OCI-LY1 (cell line): ENCODE measurements at regions not wholly inside any gene's neighbourhood (a gene's known extent, or its start where the extent isn't known, plus 50 kb on each side); places are given as distances from the start of the nearest gene placed in this dataset.

Experiments used
- EZH2 ChIP-seq: fragments of 200-600 bp; sonication (generic), shearing (Covaris generic); IDR thresholded peaks from 2 replicates; pipeline ENCODE4 v1.8.0; 2017; ENCODE audit warnings: borderline replicate concordance, mixed run types, mild to moderate bottlenecking, antibody characterized with exemption, low read length, moderate library complexity, mixed read lengths
- TF ChIP-seq, protein P1 (sequence below): fragments of 200-600 bp; sonication (generic), shearing (Covaris generic); IDR thresholded peaks from 2 replicates; pipeline ENCODE4 v1.5.1; 2017; ENCODE audit warnings: mild to moderate bottlenecking, antibody characterized with exemption, low read length, moderate library complexity, mixed read lengths

DNA sequence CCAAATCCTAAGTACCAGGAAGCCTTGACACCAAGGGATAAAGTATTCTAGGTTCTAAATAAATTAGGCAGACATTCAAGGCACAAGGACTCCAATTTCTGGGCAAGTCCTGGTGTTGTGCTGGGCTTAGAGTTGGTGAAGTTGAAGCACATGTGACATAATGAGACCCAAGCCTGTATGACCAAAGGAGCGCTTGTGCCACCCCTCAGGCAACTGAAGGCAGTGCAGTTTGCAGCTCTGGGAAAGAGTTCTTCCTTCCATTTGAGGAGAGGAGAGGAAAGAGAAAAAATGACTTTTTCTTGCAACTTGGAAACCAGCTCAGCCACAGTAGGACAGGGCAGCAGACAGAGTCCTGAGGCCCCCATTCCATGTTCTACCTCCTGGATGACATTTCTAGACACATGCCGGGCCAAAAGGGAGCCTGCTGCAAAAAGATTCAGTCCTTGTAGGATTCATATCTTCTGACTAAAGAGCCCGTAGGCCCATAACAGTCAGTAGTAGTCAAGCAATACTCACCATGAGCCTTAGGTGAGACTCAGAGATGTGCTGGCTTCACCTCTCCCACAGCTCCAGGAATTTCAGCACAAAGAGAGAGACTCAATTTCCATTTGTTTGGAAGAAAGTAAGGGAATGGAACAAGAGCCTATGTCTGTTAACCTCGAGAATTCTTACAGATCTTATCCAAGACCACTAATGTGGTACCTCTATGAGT lies 588.8 kb upstream of the BCHE start:
- TF ChIP-seq, protein P1, sequence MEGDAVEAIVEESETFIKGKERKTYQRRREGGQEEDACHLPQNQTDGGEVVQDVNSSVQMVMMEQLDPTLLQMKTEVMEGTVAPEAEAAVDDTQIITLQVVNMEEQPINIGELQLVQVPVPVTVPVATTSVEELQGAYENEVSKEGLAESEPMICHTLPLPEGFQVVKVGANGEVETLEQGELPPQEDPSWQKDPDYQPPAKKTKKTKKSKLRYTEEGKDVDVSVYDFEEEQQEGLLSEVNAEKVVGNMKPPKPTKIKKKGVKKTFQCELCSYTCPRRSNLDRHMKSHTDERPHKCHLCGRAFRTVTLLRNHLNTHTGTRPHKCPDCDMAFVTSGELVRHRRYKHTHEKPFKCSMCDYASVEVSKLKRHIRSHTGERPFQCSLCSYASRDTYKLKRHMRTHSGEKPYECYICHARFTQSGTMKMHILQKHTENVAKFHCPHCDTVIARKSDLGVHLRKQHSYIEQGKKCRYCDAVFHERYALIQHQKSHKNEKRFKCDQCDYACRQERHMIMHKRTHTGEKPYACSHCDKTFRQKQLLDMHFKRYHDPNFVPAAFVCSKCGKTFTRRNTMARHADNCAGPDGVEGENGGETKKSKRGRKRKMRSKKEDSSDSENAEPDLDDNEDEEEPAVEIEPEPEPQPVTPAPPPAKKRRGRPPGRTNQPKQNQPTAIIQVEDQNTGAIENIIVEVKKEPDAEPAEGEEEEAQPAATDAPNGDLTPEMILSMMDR = no peak
- TF ChIP-seq EZH2 = no peak
